GM12878 (cell line): ENCODE measurements at regions not wholly inside any gene's neighbourhood (a gene's known extent, or its start where the extent isn't known, plus 50 kb on each side); places are given as distances from the start of the nearest gene placed in this dataset.

Source experiments
- ATAC-seq: fragments of 200-7000 bp; cut with Tn5 transposase; 3 replicates; pipeline ENCODE4 v1.9.1; 2020; ENCODE audit warnings: mild to moderate bottlenecking, moderate library complexity
- BruUV-seq: library from RNA; stranded (reverse); fragments of 400-500 nt; replicated peaks from 2 replicates; lab custom pipeline; 2021; lab: Mats Ljungman, UMichigan
- CTCF ChIA-PET: fragments of 300-600 bp; sonication (Branson Sonifier 250); formaldehyde crosslinking; extraction: SDS; loops from one replicate; lab custom pipeline; 2021; ENCODE audit warnings: inconsistent platforms; lab: Yijun Ruan, JAX
- POLR2A ChIA-PET: fragments of 350-600 bp; formaldehyde crosslinking; extraction: SDS; loops from one replicate; lab custom pipeline; 2021; ENCODE audit warnings: inconsistent platforms; lab: Charles Lee
- RAD21 ChIA-PET: fragments of 300-600 bp; sonication (Branson Sonifier 250); formaldehyde crosslinking; loops from one replicate; lab custom pipeline; 2023; ENCODE audit warnings: antibody characterized with exemption; ENCODE audit not compliant: unreplicated experiment; lab: Charles Lee
- SMC1A ChIA-PET: fragments of 300-600 bp; sonication (Branson Sonifier 250); formaldehyde crosslinking; loops from one replicate; lab custom pipeline; 2023; ENCODE audit not compliant: unreplicated experiment, uncharacterized antibody; lab: Charles Lee
- DNase-seq: peaks from one replicate; pipeline ENCODE4 v3.0.0-alpha.2; 2011; ENCODE audit warnings: low read depth, low spot score
- FAIRE-seq: peaks from 3 replicates; lab custom pipeline; 2011; peaks lifted over from hg19 to GRCh38; lab: Jason Lieb, UNC
- H2AFZ ChIP-seq: 2 replicates; pipeline ENCODE4 v1.6.0; 2011; ENCODE audit warnings: low read depth, low read length, control low read depth; ENCODE audit not compliant: control insufficient read depth
- H3K27ac ChIP-seq: 2 replicates; pipeline ENCODE4 v1.5.1; 2011; ENCODE audit warnings: control low read depth; ENCODE audit not compliant: control insufficient read depth, insufficient read depth
- H3K27me3 ChIP-seq, 2 experiments: replicated peaks in 1 of 2; 2 replicates each; pipeline versions ENCODE4 v1.6.0 to v1.6.1; 2011; ENCODE audit warnings: low read length in 1 of 2; ENCODE audit not compliant: control insufficient read depth in 2 of 2, insufficient read depth in 2 of 2
- H3K36me3 ChIP-seq, 2 experiments: 2 replicates each; pipeline ENCODE4 v1.5.1; 2011; ENCODE audit warnings: low read length in 1 of 2; ENCODE audit not compliant: control insufficient read depth in 2 of 2, insufficient read depth in 2 of 2
- H3K4me1 ChIP-seq: 2 replicates; pipeline ENCODE4 v1.6.1; 2011; ENCODE audit warnings: mild to moderate bottlenecking, low read length, moderate library complexity, mixed read lengths; ENCODE audit not compliant: control insufficient read depth, insufficient read depth
- H3K4me2 ChIP-seq: 2 replicates; pipeline ENCODE4 v1.6.0; 2011; ENCODE audit warnings: control low read depth; ENCODE audit not compliant: control insufficient read depth, insufficient read depth
- H3K4me3 ChIP-seq: fragments of 200-600 bp; sonication (generic); 2 replicates; pipeline ENCODE4 v1.5.1; 2016
- H3K79me2 ChIP-seq: 2 replicates; pipeline ENCODE4 v1.6.0; 2011; ENCODE audit warnings: low read length; ENCODE audit not compliant: control insufficient read depth, insufficient read depth
- H3K9ac ChIP-seq: 2 replicates; pipeline ENCODE4 v1.8.0; 2011; ENCODE audit warnings: low read length, control low read depth, mixed read lengths; ENCODE audit not compliant: control insufficient read depth, insufficient read depth
- H3K9me3 ChIP-seq: replicated peaks from 3 replicates; pipeline ENCODE4 v1.5.1; 2011; ENCODE audit warnings: mild to moderate bottlenecking, low read length; ENCODE audit not compliant: control insufficient read depth, insufficient read depth
- H4K20me1 ChIP-seq: 2 replicates; pipeline ENCODE4 v1.6.0; 2011; ENCODE audit not compliant: control insufficient read depth, insufficient read depth
- BCL11A ChIP-seq: IDR thresholded peaks from 2 replicates; pipeline ENCODE4 v1.6.1; 2011; ENCODE audit warnings: low read depth, low read length
- CBFB ChIP-seq: IDR thresholded peaks from 2 replicates; pipeline ENCODE4 v1.6.1; 2016; ENCODE audit warnings: antibody characterized with exemption, low read depth
- PRDM15 ChIP-seq: fragments of 450-650 bp; formaldehyde crosslinking; IDR thresholded peaks from 2 replicates; pipeline ENCODE4 v1.4.0; 2020; ENCODE audit warnings: mild to moderate bottlenecking, moderate library complexity
- SMC3 ChIP-seq: IDR thresholded peaks from 2 replicates; pipeline ENCODE4 v1.6.1; 2011; ENCODE audit warnings: low read length, improper control_type of control experiment, borderline replicate concordance
- SREBF1 ChIP-seq: IDR thresholded peaks from 2 replicates; pipeline ENCODE4 v1.6.1; 2012; ENCODE audit warnings: mild to moderate bottlenecking, low read length
- SUZ12 ChIP-seq: fragments of 200-600 bp; sonication (generic); IDR thresholded peaks from one replicate; pipeline ENCODE4 v1.6.1; 2018; ENCODE audit warnings: antibody characterized with exemption, mild to moderate bottlenecking; ENCODE audit not compliant: unreplicated experiment
- YBX1 ChIP-seq: fragments of 450-650 bp; IDR thresholded peaks from 2 replicates; pipeline ENCODE4 v1.6.1; 2016; ENCODE audit warnings: antibody characterized with exemption
- WGBS: methylation state at CpG from one replicate; pipeline ENCODE4 v1.1.6; 2016; ENCODE audit warnings: low lambda C conversion rate; ENCODE audit not compliant: insufficient replicate concordance, insufficient coverage; ENCODE audit errors: missing lambda C conversion rate; 5-methylcytosine and 5-hydroxymethylcytosine counted together
- in situ Hi-C: fragments of 300-500 bp; cut with MboI; formaldehyde crosslinking; loops from 9 replicates; pipeline ENCODE4 v1.14.3; 2018; ENCODE audit warnings: mixed read lengths
- intact Hi-C: fragments of 100-400 bp; cut with micrococcal nuclease; formaldehyde crosslinking; loops from one replicate; pipeline ENCODE4 v1.14.2; 2022; ENCODE audit not compliant: unreplicated experiment

- TF ChIP-seq CBFB (no peak), SUZ12 (no peak), YBX1 (no peak), SREBF1 (no peak), PRDM15 (CRISPR knock-in tag) (no peak)
- TF ChIP-seq, all 136 proteins: peak for 0
Measured at GRCh38 chr3:81199587-81199986, 561.9 kb downstream of the GBE1 start (continued).

GRCh38 chr3:81198756-81199155, 562.7 kb downstream of the GBE1 start:
- no peak overlapping the region for H3K27ac ChIP-seq
- no TSS peak for BruUV-seq
- no peaks in the 10 kb centered on the region for H3K9me3 ChIP-seq
- POLR2A ChIA-PET: no interaction called here
- no peak overlapping the region for H3K4me3 ChIP-seq
- ATAC-seq: no peak
- no peak for TF ChIP-seq SUZ12
- no peak for TF ChIP-seq BCL11A
- TF ChIP-seq SMC3: no peak
- in situ Hi-C loops: no loop called here
- intact Hi-C loops: no loop called here
- no peaks in the 10 kb centered on the region for H3K36me3 ChIP-seq
- H3K9ac ChIP-seq: no peak overlapping the region
- no peaks in the 10 kb centered on the region for H3K79me2 ChIP-seq
- CTCF ChIA-PET: interaction anchor here (0.6 to 1.8 kb wide), 2 partner anchors 12 to 230 kb away, joined by 3 to 5 read pairs; no protein-coding TSS in a partner anchor
- no peaks in the 10 kb centered on the region for H4K20me1 ChIP-seq
- H3K4me2 ChIP-seq: no peak overlapping the region
- H2AFZ ChIP-seq: no peak overlapping the region
- H3K27me3 ChIP-seq: no peaks in the 10 kb centered on the region
- DNase-seq: no peak
- FAIRE-seq: no peak
- RAD21 ChIA-PET: no interaction called here
- SMC1A ChIA-PET: no interaction called here
- no peaks in the 10 kb centered on the region for H3K4me1 ChIP-seq
- 11% methylated on average over 5 of the region's 5 CpGs for WGBS
